CD4-positive, alpha-beta T cell treated with Interleukin-10 for 1 hour (primary cell): ENCODE measurements at regions not wholly inside any gene's neighbourhood (a gene's known extent, or its start where the extent isn't known, plus 50 kb on each side); places are given as distances from the start of the nearest gene placed in this dataset.

ENCODE experiments used
- DNase-seq: peaks from one replicate; pipeline ENCODE4 v3.0.0-alpha.2; 2020

DNA sequence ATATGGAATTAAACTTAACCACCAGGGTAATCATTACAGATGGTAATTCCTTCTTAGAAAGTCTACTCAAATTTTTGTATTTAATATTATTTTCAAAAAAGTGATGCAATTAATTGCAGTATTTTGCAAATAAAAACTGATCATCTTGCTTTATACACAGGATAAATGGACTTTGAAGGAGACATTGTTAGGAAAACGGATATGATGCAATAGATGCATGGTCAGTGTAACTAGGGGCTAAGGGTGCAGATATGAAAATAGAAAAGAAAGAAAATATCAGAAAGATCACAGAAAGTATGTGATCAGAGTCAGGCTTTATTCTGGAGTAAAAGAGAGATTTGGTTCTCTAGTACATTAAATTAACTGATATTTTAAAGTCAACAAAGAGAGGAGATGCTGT is 401.7 kb downstream of the TLL1 start:
- DNase-seq: no peak

DNA sequence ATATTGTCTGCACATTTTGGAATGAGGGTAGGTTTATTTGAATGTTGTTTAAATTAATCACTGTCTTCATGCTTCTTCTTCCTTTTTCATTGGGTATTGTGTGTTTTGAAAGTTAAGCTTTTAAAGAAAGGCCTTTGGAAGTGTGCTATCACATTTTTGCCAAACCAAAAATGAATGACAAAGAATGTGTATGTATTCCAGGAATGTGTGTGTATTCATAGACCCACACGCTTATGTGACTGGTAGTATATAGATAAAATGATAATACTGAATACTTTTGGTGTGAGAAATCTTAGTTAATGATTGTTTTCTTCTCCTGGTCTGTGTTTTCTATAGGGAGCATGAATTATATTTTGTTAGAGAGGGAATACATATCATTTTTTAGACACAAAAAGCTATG is 404.4 kb downstream of the TLL1 start:
- no peak for DNase-seq

DNA sequence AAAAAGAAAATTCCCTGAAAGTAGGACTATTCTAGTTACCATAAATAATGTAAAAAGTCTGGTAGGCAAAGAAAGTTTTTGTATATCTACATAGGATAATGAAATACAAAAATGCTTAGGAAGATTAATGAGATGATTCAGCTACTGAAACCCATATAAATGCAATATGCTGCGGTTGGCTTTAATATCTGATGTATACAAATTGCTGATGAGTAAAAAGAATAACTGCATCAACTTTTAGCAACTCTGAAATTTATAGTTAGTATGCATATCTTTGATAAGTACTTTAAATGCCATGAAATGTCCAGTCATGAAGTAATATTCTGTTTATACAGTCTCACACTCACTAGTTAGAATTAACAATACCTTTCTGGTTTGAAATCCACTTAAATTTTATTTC is 404.8 kb downstream of the TLL1 start:
- DNase-seq: no peak

DNA sequence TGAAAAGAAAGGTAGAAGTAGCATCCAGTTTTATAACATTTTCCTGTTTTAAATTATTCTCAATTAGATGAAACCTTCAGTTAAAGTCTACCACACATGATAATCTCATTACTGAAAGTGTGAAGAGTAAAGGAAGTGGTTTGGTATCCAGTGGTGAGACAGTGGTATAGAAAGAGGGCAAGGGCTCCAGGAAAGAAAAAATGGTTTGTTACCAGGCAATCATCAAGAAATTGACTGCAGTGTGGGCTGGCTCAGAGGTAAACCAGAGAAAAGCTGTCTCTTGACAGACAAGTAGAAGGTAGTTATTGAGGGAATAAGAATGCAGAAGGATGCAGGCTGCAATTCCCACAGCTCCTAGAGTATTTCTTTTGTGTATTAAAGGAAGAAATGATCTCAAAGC is 406.2 kb downstream of the TLL1 start:
- no peak for DNase-seq

DNA sequence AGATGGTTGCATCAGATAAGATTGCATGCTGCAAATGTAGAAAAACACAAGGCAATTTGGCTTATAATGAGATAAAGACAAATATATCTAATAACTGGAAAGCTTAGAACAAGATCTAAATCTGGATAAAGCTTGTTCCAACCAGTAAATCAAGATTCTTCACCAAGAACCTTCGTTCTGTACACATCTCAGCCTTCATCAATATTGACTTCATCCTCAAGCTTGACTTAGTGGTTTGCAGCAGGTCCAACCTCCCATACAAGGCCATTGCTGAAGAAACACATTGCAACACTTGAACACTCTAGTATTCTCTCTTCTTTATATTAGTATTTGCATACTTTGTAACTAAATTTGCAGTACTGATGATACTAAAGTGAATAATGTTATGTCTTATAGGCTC is 407.6 kb downstream of the TLL1 start:
- DNase-seq: no peak

DNA sequence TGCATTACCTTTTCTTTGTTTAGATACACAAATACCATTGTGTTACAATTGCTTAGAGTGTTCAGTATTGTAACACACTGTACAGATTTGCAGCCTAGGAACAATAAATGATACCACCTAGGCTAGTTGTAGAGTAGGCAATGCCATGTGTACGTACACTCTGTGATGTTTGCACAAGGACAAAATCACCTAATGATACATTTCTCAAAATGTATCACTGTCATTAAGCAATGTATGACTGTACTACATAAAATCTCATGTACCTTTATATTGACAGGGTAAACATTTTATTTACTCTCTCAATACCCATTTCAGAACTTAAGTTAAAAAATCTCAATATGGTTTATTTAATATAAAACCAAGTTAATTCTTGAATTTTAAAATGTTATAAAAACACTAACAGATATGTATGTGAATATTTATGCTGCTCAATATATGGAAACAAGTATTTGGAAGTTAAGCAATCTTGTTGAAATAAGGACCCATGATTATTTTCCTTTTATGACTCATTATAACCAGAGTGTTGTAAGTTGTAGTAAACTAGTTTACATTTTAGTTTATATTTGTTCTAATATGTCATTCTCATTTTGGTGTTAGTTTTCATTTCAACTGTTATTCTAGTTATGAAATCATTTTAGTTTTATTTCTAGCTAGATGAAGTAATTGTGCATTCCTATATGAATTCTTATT is 409.2 kb downstream of the TLL1 start:
- no peak for DNase-seq

DNA sequence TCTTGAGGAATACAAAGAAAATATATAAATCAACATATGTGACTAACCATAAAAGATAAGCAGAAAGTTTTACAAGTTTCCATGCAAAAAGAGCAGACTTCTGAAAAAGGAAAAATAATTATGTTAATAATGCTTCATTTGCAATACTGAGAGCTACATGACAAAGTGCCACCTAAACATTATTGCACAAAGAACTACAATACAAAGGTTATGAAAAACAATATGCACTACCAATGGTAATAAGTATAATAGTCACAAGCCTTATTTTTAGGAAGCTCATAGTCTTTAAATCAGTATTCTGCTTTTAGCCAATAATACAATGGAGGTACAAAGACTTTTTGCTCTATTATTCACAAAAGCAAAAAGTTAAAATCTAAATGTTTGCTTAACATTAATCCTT is 411.2 kb downstream of the TLL1 start:
- no peak for DNase-seq

DNA sequence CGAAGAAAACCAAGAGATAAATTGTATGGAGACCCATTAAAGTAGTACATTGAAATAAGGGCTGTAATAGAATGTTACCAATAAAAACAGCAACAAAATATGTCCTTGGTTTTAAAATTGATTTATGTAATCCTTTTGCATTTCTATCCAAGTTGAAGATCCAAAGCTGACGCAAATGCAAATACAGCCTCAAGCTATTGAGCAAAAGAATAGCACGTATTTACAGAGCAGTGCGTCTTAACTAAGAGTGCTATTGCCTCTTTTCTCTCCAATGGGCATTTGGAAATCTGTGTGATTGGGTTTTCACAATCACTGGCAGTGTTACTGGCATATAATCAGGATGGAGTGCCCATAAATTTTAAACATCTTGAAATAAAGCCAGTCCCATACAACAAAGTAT is 417.4 kb downstream of the TLL1 start:
- no peak for DNase-seq

DNA sequence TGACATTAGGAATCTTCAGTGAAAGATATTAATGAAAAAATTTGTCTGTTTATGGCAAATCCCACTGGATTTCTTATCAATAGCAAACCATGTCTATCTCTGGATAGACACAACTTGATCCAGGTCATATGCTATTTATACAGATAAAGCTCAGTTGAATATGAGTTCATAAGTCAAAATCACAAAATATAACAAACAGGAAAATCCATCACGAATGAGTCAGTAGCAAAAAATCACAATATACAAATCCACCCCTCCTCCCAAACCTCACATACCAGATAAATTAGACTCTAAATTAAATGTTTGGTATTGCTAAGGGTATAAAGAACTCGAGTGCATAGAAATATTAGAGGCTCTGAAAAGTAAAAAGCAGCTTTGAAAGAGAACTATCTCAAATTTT is 420.5 kb downstream of the TLL1 start:
- DNase-seq: no peak

DNA sequence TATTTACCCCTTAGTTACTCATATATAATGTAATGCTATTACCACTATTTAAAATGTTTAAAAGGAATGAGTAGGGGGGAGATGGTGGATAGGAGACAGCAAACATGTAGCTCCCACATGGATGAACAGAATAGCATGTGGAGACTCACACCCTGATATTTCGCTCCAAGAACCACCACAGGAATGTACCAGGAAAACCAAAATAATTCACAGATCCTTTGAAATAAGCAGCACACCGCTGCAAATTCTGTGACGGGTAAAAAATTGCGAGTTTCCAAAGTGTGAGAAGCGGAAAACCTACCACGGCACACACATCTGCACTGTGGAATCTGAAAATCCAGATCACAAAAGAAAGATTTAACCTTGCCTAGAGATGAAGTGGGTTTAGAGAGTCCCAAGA is 428.2 kb downstream of the TLL1 start:
- DNase-seq: no peak

DNA sequence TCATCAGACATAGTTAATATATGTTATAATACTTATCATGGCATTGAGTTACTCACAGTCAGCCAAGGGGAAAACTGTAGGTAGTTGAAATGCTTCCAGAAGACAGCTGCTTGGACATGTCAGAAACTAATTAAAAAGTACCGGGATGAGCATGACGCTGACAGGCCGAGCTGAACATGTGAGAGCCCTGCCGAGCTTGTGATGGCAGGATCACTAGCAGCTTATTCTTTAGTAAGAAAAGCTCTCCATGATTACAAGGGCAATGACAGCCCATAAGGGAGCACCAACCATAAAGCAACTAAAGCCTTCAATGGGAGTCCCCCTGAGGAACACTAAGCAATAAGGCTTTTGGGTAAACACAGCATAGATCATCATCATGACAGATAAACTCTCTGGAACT is 435.6 kb downstream of the TLL1 start:
- no peak for DNase-seq

DNA sequence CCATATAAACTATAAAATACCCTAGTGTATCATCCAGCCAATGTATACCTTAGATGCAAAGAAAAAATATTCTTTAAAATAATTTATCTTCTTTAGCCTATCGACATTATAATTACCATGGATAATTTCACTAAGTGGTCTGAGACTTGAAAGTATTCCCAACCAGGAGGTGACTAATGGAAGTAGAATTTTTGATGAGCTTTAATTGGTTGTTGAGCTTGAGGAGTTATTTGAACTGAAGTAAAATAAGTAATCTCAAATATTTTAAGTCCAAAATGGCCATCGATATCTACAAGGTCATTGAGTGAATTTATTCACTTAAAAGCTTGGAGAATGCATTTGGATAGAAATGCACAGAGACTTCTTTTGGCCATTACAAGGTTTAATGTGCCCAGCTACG is 436.2 kb downstream of the TLL1 start:
- DNase-seq: no peak

DNA sequence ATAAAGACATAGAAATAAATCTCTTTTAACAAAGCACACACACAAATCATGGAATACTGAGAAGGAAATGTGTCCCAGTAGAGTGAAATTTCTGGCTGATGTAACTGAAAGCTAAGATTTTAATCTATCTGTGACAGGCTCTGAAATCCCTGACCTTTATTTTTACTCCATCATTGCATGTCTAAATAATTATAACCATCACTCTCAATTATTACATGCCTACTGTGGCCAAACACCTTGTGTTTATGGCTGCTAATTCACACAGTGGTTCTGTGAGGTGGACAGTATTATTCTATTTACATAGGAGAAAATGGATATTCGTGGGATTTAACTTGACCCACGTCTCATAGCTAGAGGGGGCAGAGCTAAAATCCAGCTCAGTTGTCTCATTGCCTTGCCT is 438.1 kb downstream of the TLL1 start:
- DNase-seq: no peak

DNA sequence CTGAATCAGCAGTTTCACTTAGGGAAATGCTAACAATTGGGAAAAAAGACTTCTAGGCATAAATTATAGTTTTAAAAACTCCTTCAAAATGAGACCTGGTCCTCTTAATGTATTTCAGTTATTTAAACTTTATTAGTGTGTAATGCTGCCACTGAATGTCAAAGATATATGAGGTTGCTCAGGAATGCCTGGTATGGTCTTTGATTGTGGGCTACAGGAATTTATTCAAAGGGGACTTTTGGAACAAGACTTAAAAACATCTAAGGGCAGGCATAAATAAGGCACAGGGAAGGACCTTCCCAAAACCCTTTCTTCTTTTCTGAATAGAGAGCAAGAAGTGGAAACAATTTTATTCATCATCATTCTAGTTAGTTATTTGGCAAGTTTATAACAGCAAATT is 439.1 kb downstream of the TLL1 start:
- no peak for DNase-seq

DNA sequence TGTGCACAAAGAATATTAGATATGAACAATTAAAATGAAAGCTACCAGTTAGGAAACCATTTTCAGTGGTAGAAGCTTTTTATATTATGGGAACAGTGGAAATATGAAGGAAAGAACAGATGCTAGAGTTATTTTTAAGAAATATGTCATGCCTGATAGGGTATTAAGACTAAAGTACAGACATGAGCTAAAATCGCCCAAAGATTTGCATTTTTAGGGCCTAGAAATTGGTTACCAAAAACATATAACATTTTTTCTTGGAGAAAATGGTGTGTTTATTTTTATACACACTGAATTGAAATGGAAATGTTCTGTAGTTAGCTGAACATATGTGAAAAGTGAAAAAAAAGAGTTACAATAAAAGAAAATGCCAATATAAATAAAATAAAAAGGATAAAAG is 441.9 kb downstream of the TLL1 start:
- DNase-seq: no peak

DNA sequence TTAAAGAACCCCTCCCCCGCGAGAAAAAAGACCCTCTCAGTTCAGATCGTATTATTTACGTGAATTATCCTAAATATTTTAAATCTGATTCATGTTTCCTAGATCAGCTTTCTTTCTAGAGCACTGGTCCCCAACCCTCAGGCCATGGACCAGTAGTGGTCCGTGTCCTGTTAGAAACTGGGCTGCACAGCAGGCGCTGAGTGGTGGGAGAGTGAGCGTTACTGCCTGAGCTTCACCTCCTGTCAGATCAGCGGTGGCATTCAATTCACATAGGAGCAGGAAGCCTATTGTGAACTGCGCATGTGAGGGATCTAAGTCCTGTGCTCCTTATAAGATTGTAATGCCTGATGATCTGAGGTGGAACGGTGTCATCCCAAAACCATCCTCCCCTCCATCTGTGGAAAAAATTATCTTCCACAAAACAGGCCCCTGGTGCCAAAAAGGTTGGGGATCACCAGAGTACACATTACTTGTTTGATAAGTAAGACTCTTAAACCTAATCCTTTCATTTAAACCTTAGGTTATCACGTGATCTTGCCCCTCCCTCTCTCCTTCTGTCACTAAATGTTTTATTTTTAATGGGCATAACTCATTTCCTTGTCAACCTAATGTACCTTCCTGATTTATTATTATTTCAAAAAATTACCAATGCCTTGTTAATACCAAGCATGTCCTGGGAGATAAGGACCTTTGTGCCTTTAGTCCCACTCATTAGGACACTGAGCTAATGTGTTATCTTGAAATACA is 442.9 kb downstream of the TLL1 start:
- no peak for DNase-seq

DNA sequence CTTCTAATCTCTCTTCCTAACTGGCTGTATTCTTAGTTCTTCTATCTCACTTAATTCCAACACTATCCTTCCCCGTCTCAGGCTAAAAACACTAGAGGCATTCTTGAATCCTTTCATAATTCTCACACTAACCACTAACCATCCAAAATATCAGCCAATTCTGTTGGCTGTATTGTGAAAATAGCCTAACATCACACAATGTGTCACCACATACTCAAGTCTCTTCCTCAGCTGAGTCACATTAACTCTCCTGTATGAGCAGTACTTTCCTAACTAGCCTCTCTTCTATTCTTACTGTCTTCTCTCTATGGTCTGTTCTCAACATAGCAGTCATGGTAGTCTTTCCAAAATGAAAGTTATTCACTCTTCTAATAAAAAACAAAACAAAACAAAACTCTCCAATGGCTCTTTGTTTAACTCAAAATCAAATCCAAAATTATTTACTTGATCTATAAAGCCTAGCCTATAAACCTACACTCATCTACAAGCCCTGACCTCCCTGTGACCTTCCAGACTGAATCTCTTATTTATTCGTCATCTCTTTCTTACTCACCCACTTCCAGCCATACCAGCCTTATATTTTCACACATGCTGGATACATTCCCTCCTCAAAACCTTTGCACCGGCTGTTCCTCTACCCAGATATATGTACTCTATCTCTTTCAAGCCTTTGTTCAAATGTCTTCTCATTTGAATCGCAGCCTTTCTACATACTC is 445.9 kb downstream of the TLL1 start:
- no peak for DNase-seq

DNA sequence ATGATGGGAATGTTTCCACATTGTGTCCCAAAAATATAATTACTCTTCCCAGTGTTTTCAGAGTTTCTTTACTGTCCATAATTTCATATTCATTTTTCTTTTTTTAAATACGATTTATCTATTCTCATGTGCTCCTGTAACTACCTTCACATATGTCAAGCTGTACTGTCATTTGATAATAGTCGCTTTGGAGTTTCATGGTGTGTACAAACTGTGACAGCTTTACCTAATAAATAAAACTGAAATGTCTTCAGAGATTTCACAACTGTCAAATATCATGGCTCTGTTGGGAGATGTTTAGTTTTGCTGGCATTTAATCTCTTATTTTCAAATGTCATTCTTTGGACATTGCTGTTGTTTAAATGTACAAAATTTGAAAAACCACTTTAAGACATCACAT is 450.2 kb downstream of the TLL1 start:
- no peak for DNase-seq

DNA sequence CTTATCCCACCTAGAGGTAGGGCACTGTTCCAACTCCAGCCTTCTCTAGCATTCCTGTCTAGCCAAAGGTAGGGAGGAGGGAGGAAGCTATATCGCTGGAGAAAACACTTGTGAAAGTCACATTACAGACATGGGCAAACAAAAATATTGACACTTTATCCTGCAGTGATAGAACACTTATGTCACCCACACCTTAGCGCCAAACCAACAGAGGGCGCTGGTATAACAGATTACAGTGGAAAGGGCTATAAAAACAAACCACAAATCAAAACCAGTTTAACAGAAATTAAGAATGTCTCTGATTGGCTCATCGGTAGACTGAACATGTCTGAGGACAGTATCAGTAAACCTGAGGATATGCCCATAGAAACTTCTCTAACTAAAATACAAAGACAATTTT is 451.3 kb downstream of the TLL1 start:
- no peak for DNase-seq

DNA sequence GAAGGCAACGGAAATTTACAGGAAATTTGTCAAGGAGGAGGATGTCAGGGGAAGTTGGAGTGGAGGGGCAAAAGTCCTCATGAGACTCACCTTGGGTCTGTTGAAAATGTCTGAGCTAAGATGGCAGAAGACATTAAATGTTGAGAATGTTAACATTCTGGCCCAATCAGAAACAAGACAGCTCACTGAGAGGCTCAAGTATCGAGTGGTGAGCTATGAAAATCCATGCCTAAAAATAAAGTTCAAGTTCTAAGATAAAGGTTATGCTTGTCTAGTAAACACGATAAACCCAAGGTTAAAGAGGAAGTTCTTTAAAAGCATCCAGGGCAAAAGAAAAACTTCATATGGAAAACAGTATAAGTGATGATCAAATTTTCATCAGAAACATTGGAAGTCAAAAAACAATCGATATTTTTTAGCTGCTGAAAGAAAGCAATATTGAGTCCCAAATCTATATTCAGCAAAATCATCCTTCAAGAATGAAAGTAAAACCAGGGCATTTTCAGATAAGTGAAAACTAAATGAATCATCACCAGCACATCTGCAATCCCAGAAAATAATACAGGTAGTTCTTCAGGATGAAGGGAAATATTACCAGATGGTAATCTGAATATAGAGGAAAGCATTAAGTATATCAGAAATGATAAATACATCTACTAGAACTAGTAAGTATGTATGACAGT is 462.4 kb downstream of the TLL1 start:
- DNase-seq: no peak

DNA sequence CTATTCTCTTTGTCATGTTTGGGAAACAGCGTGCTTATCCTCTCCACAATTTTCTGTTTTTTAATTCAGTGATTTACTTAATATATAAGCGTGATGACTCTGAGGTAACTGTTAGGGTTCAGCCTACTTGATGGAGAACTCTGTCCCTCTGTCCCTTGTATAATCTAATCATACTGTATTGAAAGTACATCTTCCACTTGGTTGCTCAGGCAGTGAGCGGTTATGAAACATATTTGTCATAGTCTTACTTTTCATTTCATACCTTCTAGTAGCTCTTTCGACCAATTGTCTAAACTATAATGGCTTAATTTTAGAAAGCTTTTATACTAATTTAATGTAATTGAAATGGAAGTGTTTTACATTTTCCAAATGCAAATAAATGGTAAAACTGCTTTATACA is 469.0 kb downstream of the TLL1 start:
- DNase-seq: no peak

DNA sequence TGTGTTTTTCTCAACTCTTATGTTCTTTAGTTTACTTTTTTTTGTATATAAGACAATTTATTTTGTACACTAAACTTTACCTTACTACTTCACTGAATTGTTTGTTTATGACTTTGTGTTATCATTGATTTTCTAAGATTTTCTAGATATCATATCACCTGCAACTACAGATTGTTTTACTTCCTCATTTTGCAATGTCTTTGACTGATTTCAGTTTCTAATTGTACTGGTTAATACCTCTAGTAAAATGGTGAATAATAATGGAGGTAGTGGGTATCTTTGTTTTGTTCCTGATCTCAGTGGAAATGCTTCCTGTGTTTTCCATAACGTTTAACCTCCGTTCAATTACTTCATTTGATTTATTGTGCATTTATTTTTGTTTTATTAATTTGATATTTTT is 490.2 kb downstream of the TLL1 start:
- DNase-seq: no peak

DNA sequence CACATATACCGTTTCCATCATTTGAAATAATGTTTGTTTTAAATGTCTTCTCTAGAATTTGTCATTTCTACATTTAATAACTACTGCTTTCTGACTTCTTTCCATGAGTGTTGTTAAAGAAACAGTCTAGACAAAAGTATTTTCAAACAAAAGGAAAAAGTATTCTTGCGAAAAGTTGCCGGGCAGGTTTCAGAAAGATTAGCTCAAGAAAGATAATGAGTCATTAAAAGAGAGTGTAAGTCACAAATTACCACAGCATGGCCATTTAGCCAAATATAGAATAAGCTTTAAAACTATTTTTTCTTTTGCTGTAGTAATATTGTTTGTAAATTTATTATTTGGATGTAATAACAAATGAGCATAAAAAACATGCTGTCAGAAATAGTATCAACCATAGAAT is 493.0 kb downstream of the TLL1 start:
- no peak for DNase-seq

DNA sequence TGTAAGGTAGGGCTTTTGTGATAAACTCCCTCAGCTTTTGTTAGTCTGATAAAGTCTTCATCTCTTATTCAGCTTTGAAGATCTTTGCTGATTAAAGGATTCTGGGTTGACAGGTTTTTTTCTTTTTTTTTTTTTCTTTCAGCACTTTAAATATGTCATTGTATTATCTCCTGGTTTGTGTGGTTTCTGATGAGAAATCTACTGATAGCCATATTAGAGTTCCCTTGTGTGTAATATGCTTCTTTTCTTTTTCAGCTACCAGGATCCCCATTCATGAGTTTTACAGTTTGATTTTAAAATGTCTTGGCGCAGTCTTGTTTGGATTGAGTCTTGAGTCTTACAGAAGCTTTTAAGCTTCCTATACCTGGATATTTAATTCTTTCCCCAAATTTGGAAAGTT is 504.5 kb downstream of the TLL1 start:
- no peak for DNase-seq
